ENCODE measurements at regions not wholly inside any gene's neighbourhood (a gene's known extent, or its start where the extent isn't known, plus 50 kb on each side); places are given as distances from the start of the nearest gene placed in this dataset.

GRCh38 chr22:49040111-49040510 is 787.6 kb downstream of the BRD1 start:
- TF ChIP-seq CTCF (IDR thresholded peaks at IDR 0.05) (no peak), POLR2A (IDR thresholded peaks at IDR 0.05) (no peak)

Measured in esophagus squamous epithelium (tissue), 4 donors.